B cell (primary cell): ENCODE measurements at regions not wholly inside any gene's neighbourhood (a gene's known extent, or its start where the extent isn't known, plus 50 kb on each side); places are given as distances from the start of the nearest gene placed in this dataset.

Experiments used
- ATAC-seq: fragments of 200-7000 bp; cut with Tn5 transposase; one replicate; pipeline ENCODE4 v1.10.0; 2021; ENCODE audit warnings: low read depth, mild to moderate bottlenecking, moderate number of reproducible peaks, moderate library complexity
- CTCF ChIA-PET: fragments of 350-600 bp; sonication (Branson Sonifier 250); formaldehyde crosslinking; loops from one replicate; lab custom pipeline; 2021; ENCODE audit warnings: antibody characterized with exemption, inconsistent platforms; lab: Charles Lee
- POLR2A ChIA-PET: fragments of 350-600 bp; sonication (Branson Sonifier 250); formaldehyde crosslinking; loops from one replicate; lab custom pipeline; 2021; ENCODE audit warnings: antibody characterized with exemption; lab: Charles Lee
- DNase-seq: peaks from one replicate; pipeline ENCODE4 v3.0.0; 2013
- H2AFZ ChIP-seq: 2 replicates; pipeline ENCODE4 v1.6.1; 2012; ENCODE audit warnings: mild to moderate bottlenecking, low read depth, low read length; ENCODE audit not compliant: insufficient read depth, poor library complexity, severe bottlenecking
- H3K27ac ChIP-seq, 2 donors: 1 replicate in 1 of 2; 2 replicates in 1 of 2; pipeline ENCODE4 v1.5.1; 2012 to 2013; ENCODE audit warnings: low read length in 2 of 2, mild to moderate bottlenecking in 2 of 2, moderate library complexity in 1 of 2
- H3K27me3 ChIP-seq, 4 experiments: fragments of 200-600 bp in 1 of 4; sonication (generic) in 1 of 4; replicated peaks in 1 of 4; 1 replicate in 2 of 4; 2 replicates in 2 of 4; pipeline versions ENCODE4 v1.6.1 to v1.7.0; 2013 to 2016; ENCODE audit warnings: low read length in 3 of 4, mild to moderate bottlenecking in 2 of 4, mixed read lengths in 1 of 4, moderate library complexity in 1 of 4; ENCODE audit not compliant: insufficient read depth in 4 of 4, control insufficient read depth in 3 of 4; ENCODE audit errors: control extremely low read depth in 1 of 4
- H3K36me3 ChIP-seq, 2 experiments: replicated peaks in 1 of 2; 1 replicate in 1 of 2; 2 replicates in 1 of 2; pipeline versions ENCODE4 v1.6.1 to v1.7.1; 2013; ENCODE audit warnings: low read length in 1 of 2; ENCODE audit not compliant: insufficient read depth in 2 of 2, control insufficient read depth in 1 of 2; ENCODE audit errors: control extremely low read depth in 1 of 2, extremely low read depth in 1 of 2
- H3K4me1 ChIP-seq, 2 donors: fragments of 200-600 bp in 1 of 2; sonication (generic) in 1 of 2; 1 replicate in 1 of 2; 2 replicates in 1 of 2; pipeline versions ENCODE4 v1.5.1 to v1.6.1; 2013 to 2017; ENCODE audit warnings: low read length in 2 of 2; ENCODE audit not compliant: control insufficient read depth in 2 of 2, insufficient read depth in 2 of 2
- H3K4me2 ChIP-seq: replicated peaks from 2 replicates; pipeline ENCODE3; 2012; ENCODE audit warnings: mild to moderate bottlenecking, low read depth, low read length; ENCODE audit not compliant: poor library complexity, severe bottlenecking
- H3K4me3 ChIP-seq, 5 experiments: fragments of 200-600 bp in 1 of 5; sonication (generic) in 1 of 5; 1 replicate in 3 of 5; 2 replicates in 2 of 5; pipeline versions ENCODE4 v1.5.1 to v1.7.0; 2011 to 2016; ENCODE audit warnings: low read length in 4 of 5, mild to moderate bottlenecking in 4 of 5, low read depth in 2 of 5, control low read depth in 1 of 5, moderate library complexity in 1 of 5; ENCODE audit not compliant: insufficient read depth in 1 of 5; ENCODE audit errors: control extremely low read depth in 1 of 5, extremely low read depth in 1 of 5
- H3K79me2 ChIP-seq: fragments of 200-600 bp; sonication (generic); one replicate; pipeline ENCODE4 v1.6.0; 2016; ENCODE audit warnings: low read length; ENCODE audit not compliant: control insufficient read depth, insufficient read depth
- H3K9ac ChIP-seq: fragments of 200-600 bp; sonication (generic); 2 replicates; pipeline ENCODE4 v1.6.1; 2017; ENCODE audit warnings: mild to moderate bottlenecking, low read length, moderate library complexity
- H3K9me3 ChIP-seq, 3 donors: one replicate each; pipeline versions ENCODE4 v1.6.1 to v1.7.1; 2013; ENCODE audit warnings: low read length in 2 of 3; ENCODE audit not compliant: control insufficient read depth in 2 of 3, insufficient read depth in 1 of 3; ENCODE audit errors: control extremely low read depth in 1 of 3
- H4K20me1 ChIP-seq: 2 replicates; pipeline ENCODE4 v1.6.0; 2012; ENCODE audit warnings: mild to moderate bottlenecking, low read length; ENCODE audit not compliant: insufficient read depth, control insufficient read depth, poor library complexity, severe bottlenecking
- H3K27ac Mint-ChIP-seq: one replicate; pipeline ENCODE4 v1.8.0; 2021; ENCODE audit warnings: mixed read lengths
- H3K27me3 Mint-ChIP-seq: one replicate; pipeline ENCODE4 v1.8.0; 2021; ENCODE audit warnings: mixed read lengths
- H3K4me1 Mint-ChIP-seq: one replicate; pipeline ENCODE4 v1.8.0; 2021; ENCODE audit warnings: mixed read lengths
- H3K4me3 Mint-ChIP-seq: one replicate; pipeline ENCODE4 v1.8.0; 2021; ENCODE audit warnings: mixed read lengths
- H3K9me3 Mint-ChIP-seq: one replicate; pipeline ENCODE4 v1.8.0; 2022; ENCODE audit warnings: mixed read lengths; ENCODE audit not compliant: insufficient read depth
- CTCF ChIP-seq: fragments of 200-600 bp; IDR thresholded peaks from one replicate; pipeline ENCODE4 v1.8.0; 2022; ENCODE audit warnings: antibody characterized with exemption, mild to moderate bottlenecking
- EZH2 ChIP-seq: IDR thresholded peaks from 2 replicates; pipeline ENCODE4 v1.6.1; 2012; ENCODE audit warnings: borderline replicate concordance, low read depth, mild to moderate bottlenecking, moderate library complexity, low read length; ENCODE audit not compliant: insufficient read depth, poor library complexity, severe bottlenecking
- WGBS: methylation state at CpG from one replicate; pipeline ENCODE4 v1.1.5; 2013; ENCODE audit warnings: missing lambda C conversion rate; ENCODE audit not compliant: insufficient coverage; 5-methylcytosine and 5-hydroxymethylcytosine counted together
- intact Hi-C: fragments of 100-400 bp; cut with micrococcal nuclease; formaldehyde crosslinking; loops from one replicate; pipeline ENCODE4 v1.10.0; 2022

GRCh38 chr6:40252531-40253258, 318.4 kb upstream of the MOCS1 start:
- Mint-ChIP-seq H3K4me1 (peaks cover 3% of the 10 kb centered on the region), H3K9me3 (no peaks in the 10 kb centered on the region), H3K27ac (no peak overlapping the region), H3K27me3 (peaks cover 9% of the 10 kb centered on the region), H3K4me3 (no peak overlapping the region)
- TF ChIP-seq CTCF (no peak), EZH2 (no peak)
- POLR2A ChIA-PET: no interaction called here
- Histone ChIP-seq H3K9me3 (no peaks in the 10 kb centered on the region), H3K4me3 (no peak overlapping the region), H3K9ac (no peak overlapping the region), H3K4me2 (no peak overlapping the region), H3K27me3 (peaks cover 0 to 5% (median under 1%) of the 10 kb centered on the region in 4 experiments), H3K79me2 (no peaks in the 10 kb centered on the region), H3K27ac (no peak overlapping the region), H4K20me1 (no peaks in the 10 kb centered on the region), H3K4me1 (peaks cover 0 to 3% of the 10 kb centered on the region in 2 donors), H3K36me3 (no peaks in the 10 kb centered on the region), H2AFZ (no peak overlapping the region)
- CTCF ChIA-PET: no interaction called here
- 65% methylated on average over 2 of the region's 4 CpGs for WGBS
- intact Hi-C loops: no loop called here
- no peak for ATAC-seq
- no peak for DNase-seq

- Histone ChIP-seq H3K27ac (no peak overlapping the region), H3K9ac (no peak overlapping the region), H2AFZ (no peak overlapping the region), H3K4me3 (no peak overlapping the region), H3K27me3 (peaks cover 0 to 6% (median under 1%) of the 10 kb centered on the region in 4 experiments), H3K4me1 (peaks cover 0 to 3% of the 10 kb centered on the region in 2 donors), H3K36me3 (no peaks in the 10 kb centered on the region), H3K79me2 (no peaks in the 10 kb centered on the region), H4K20me1 (no peaks in the 10 kb centered on the region), H3K4me2 (no peak overlapping the region), H3K9me3 (no peaks in the 10 kb centered on the region)
- peaks cover 3% of the 10 kb centered on the region for H3K4me1 Mint-ChIP-seq
- H3K4me3 Mint-ChIP-seq: no peak overlapping the region
- ATAC-seq (no peak), DNase-seq (no peak)
- WGBS: 100% methylated on average over 1 of the region's 3 CpGs
- peaks cover 13% of the 10 kb centered on the region for H3K27me3 Mint-ChIP-seq
- H3K9me3 Mint-ChIP-seq: no peaks in the 10 kb centered on the region
- ChIA-PET POLR2A (no interaction called here), CTCF (no interaction called here)
- intact Hi-C loops: no loop called here
- H3K27ac Mint-ChIP-seq: no peak overlapping the region
- TF ChIP-seq CTCF: no peak
- TF ChIP-seq EZH2: no peak
These were observed 317.5 kb upstream of the MOCS1 start for GRCh38 chr6:40251637-40252300.
